ENCODE measurements at regions not wholly inside any gene's neighbourhood (a gene's known extent, or its start where the extent isn't known, plus 50 kb on each side); places are given as distances from the start of the nearest gene placed in this dataset.

DNA sequence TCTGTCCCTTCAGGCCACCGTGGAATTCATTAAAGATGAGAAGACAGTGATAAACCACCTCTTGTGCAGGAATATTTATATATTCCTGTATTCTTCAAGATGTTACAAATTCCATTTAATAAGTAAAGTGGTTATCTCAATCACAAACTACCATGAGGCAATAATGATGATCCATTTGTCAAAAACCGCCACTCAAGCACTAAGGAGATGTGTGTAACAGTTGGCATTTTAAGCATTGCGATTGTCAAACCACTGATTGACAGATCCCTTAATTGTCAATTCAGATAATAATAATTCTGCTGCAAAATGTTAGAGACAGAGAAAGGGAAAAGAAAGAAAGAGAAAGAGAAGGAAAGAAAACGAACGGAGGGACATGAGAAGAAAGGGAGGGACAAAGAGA is 476.1 kb upstream of the RBFOX1 start (continued):
- TF ChIP-seq, protein P1, sequence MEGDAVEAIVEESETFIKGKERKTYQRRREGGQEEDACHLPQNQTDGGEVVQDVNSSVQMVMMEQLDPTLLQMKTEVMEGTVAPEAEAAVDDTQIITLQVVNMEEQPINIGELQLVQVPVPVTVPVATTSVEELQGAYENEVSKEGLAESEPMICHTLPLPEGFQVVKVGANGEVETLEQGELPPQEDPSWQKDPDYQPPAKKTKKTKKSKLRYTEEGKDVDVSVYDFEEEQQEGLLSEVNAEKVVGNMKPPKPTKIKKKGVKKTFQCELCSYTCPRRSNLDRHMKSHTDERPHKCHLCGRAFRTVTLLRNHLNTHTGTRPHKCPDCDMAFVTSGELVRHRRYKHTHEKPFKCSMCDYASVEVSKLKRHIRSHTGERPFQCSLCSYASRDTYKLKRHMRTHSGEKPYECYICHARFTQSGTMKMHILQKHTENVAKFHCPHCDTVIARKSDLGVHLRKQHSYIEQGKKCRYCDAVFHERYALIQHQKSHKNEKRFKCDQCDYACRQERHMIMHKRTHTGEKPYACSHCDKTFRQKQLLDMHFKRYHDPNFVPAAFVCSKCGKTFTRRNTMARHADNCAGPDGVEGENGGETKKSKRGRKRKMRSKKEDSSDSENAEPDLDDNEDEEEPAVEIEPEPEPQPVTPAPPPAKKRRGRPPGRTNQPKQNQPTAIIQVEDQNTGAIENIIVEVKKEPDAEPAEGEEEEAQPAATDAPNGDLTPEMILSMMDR (IDR thresholded peaks at IDR 0.05 in 2 of 3, conservative IDR thresholded peaks at IDR 0.05 in 1 of 3; ENCODE audit: borderline replicate concordance in 1 of 3, insufficient read depth in 1 of 3, low read depth in 2 of 3, low read length in 2 of 3) = no peak
- TF ChIP-seq TCF7L2 (IDR thresholded peaks at IDR 0.05; ENCODE audit: borderline replicate concordance, extremely low read depth, insufficient read depth, insufficient read length) (no peak), SIN3A (IDR thresholded peaks at IDR 0.05; ENCODE audit: low read depth) (no peak)

DNA sequence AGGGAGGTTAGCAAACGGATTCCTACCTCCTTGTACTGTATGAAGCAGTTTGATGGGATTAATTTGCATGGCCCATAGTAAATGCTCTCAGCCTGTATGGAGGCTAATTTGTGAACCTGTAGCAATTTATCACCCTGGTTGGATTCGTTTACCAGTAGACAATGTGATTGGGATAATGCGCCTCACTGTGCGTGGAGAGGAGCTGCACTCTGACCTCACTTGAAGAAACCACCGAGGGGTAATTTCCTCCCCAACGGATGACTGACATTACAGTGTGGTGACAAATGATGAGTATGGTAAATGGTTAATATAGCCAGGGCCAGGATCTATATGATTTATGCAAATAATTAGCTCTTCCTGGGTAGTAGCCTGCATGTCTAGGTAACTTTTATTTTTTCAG is 479.1 kb upstream of the RBFOX1 start:
- Histone ChIP-seq H3K27ac (ENCODE audit: low read depth, low read length) (no peak overlapping the region), H3K27me3 (ENCODE audit: insufficient read depth, low read length) (no peaks in the 10 kb centered on the region), H3K79me2 (ENCODE audit: insufficient read depth, low read length) (no peaks in the 10 kb centered on the region), H3K9ac (ENCODE audit: low read length) (no peak overlapping the region), H3K36me3 (ENCODE audit: control insufficient read depth in 1 of 2, insufficient read depth in 2 of 2, low read length in 2 of 2) (no peaks in the 10 kb centered on the region), H3K4me2 (ENCODE audit: low read length) (no peak overlapping the region), H3K4me1 (ENCODE audit: control insufficient read depth in 1 of 2, insufficient read depth in 2 of 2, low read length in 2 of 2) (no peaks in the 10 kb centered on the region), H3K9me3 (ENCODE audit: control insufficient read depth in 1 of 2, insufficient read depth in 1 of 2, low read depth in 1 of 2, low read length in 2 of 2) (no peaks in the 10 kb centered on the region), H2AFZ (ENCODE audit: low read depth, low read length, poor library complexity, severe bottlenecking) (no peak overlapping the region), H3K9me2 (ENCODE audit: insufficient read depth) (no peaks in the 10 kb centered on the region), H4K20me1 (ENCODE audit: insufficient read depth) (no peaks in the 10 kb centered on the region), H3K4me3 (replicated peaks in 1 of 2; ENCODE audit: low read depth in 1 of 2, low read length in 2 of 2) (no peak overlapping the region)
- DNase-seq (ENCODE audit: low read depth, low spot score) (no peak), ATAC-seq (no peak)
- intact Hi-C loops (cut with micrococcal nuclease) = no loop called here
- CTCF ChIA-PET = no interaction called here
- no TSS peak for BruUV-seq (replicated peaks)
- POLR2A ChIA-PET = no interaction called here
- RAD21 ChIA-PET (ENCODE audit: low non-redundant PET in 1 of 2, low total read pairs in 2 of 2, uncharacterized antibody in 2 of 2, unreplicated experiment in 2 of 2) = no interaction called here
- TF ChIP-seq ZNF274 (IDR thresholded peaks at IDR 0.05; ENCODE audit: low read depth, low read length) (no peak), JUND (IDR thresholded peaks at IDR 0.05) (no peak), CBX3 (IDR thresholded peaks at IDR 0.05; ENCODE audit: low read depth) (no peak), YY1 (IDR thresholded peaks at IDR 0.05; ENCODE audit: extremely low read depth, insufficient replicate concordance, low read depth, low read length) (no peak), SP1 (IDR thresholded peaks at IDR 0.05; ENCODE audit: low read depth) (no peak), EGR1 (IDR thresholded peaks at IDR 0.05; ENCODE audit: low read depth) (no peak), ZFX (IDR thresholded peaks at IDR 0.05) (no peak), POLR2A (IDR thresholded peaks at IDR 0.05; ENCODE audit: borderline replicate concordance, extremely low read depth, insufficient read depth, insufficient read length) (no peak), ELF1 (IDR thresholded peaks at IDR 0.05; ENCODE audit: borderline replicate concordance, low read depth) (no peak), EZH2 (IDR thresholded peaks at IDR 0.05) (no peak)
- TF ChIP-seq, protein P2, sequence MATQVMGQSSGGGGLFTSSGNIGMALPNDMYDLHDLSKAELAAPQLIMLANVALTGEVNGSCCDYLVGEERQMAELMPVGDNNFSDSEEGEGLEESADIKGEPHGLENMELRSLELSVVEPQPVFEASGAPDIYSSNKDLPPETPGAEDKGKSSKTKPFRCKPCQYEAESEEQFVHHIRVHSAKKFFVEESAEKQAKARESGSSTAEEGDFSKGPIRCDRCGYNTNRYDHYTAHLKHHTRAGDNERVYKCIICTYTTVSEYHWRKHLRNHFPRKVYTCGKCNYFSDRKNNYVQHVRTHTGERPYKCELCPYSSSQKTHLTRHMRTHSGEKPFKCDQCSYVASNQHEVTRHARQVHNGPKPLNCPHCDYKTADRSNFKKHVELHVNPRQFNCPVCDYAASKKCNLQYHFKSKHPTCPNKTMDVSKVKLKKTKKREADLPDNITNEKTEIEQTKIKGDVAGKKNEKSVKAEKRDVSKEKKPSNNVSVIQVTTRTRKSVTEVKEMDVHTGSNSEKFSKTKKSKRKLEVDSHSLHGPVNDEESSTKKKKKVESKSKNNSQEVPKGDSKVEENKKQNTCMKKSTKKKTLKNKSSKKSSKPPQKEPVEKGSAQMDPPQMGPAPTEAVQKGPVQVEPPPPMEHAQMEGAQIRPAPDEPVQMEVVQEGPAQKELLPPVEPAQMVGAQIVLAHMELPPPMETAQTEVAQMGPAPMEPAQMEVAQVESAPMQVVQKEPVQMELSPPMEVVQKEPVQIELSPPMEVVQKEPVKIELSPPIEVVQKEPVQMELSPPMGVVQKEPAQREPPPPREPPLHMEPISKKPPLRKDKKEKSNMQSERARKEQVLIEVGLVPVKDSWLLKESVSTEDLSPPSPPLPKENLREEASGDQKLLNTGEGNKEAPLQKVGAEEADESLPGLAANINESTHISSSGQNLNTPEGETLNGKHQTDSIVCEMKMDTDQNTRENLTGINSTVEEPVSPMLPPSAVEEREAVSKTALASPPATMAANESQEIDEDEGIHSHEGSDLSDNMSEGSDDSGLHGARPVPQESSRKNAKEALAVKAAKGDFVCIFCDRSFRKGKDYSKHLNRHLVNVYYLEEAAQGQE (IDR thresholded peaks at IDR 0.05; ENCODE audit: low read depth) = no peak
- TF ChIP-seq, protein P3, sequence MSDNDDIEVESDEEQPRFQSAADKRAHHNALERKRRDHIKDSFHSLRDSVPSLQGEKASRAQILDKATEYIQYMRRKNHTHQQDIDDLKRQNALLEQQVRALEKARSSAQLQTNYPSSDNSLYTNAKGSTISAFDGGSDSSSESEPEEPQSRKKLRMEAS (IDR thresholded peaks at IDR 0.05) = no peak
- TF ChIP-seq, protein P1 (IDR thresholded peaks at IDR 0.05 in 2 of 3, conservative IDR thresholded peaks at IDR 0.05 in 1 of 3; ENCODE audit: borderline replicate concordance in 1 of 3, insufficient read depth in 1 of 3, low read depth in 2 of 3, low read length in 2 of 3) = no peak
- TF ChIP-seq, protein P4, sequence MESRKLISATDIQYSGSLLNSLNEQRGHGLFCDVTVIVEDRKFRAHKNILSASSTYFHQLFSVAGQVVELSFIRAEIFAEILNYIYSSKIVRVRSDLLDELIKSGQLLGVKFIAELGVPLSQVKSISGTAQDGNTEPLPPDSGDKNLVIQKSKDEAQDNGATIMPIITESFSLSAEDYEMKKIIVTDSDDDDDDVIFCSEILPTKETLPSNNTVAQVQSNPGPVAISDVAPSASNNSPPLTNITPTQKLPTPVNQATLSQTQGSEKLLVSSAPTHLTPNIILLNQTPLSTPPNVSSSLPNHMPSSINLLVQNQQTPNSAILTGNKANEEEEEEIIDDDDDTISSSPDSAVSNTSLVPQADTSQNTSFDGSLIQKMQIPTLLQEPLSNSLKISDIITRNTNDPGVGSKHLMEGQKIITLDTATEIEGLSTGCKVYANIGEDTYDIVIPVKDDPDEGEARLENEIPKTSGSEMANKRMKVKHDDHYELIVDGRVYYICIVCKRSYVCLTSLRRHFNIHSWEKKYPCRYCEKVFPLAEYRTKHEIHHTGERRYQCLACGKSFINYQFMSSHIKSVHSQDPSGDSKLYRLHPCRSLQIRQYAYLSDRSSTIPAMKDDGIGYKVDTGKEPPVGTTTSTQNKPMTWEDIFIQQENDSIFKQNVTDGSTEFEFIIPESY (IDR thresholded peaks at IDR 0.05; ENCODE audit: extremely low read depth, insufficient replicate concordance, low read length) = no peak
